ENCODE measurements at regions not wholly inside any gene's neighbourhood (a gene's known extent, or its start where the extent isn't known, plus 50 kb on each side); places are given as distances from the start of the nearest gene placed in this dataset.

DNA sequence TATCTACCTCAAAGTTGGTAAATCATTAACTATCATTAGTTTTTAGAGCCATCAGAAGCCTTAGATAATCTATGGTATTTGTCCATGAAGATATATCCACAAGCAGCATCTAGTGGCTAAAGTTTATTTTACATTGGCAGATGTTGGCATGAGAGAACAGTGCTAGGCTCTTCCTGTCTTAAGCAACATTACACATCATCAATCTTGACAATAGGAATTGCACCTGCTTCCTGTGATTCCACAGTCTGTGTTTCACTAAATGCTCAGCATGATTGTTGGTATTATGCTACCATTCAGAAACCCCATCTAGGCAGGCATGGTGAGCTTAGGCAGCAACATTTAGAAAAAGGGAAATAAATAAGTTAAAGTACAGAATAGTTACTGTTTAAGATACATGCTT, 246.6 kb downstream of the SLCO4C1 start:
- no peak overlapping the region for H3K4me2 ChIP-seq (ENCODE audit: insufficient read depth, low read length)
- ChIA-PET POLR2A (no interaction called here), CTCF (no interaction called here)
- no peak for FAIRE-seq
- no peak for TF ChIP-seq POLR2AphosphoS5 (IDR thresholded peaks at IDR 0.05; ENCODE audit: insufficient read depth, low read depth, low read length)
- no peak for TF ChIP-seq EZH2 (IDR thresholded peaks at IDR 0.05; ENCODE audit: borderline replicate concordance, low read depth, low read length, severe bottlenecking)
- no peak for TF ChIP-seq MYC (IDR thresholded peaks at IDR 0.05; ENCODE audit: low read depth, low read length)
- TF ChIP-seq FOS (IDR thresholded peaks at IDR 0.05; ENCODE audit: borderline replicate concordance, insufficient read depth, low read length), result no peak
- TF ChIP-seq JUN (IDR thresholded peaks at IDR 0.05; ENCODE audit: borderline replicate concordance, insufficient read depth, insufficient read length, low read depth), result no peak
- TF ChIP-seq, protein P1, sequence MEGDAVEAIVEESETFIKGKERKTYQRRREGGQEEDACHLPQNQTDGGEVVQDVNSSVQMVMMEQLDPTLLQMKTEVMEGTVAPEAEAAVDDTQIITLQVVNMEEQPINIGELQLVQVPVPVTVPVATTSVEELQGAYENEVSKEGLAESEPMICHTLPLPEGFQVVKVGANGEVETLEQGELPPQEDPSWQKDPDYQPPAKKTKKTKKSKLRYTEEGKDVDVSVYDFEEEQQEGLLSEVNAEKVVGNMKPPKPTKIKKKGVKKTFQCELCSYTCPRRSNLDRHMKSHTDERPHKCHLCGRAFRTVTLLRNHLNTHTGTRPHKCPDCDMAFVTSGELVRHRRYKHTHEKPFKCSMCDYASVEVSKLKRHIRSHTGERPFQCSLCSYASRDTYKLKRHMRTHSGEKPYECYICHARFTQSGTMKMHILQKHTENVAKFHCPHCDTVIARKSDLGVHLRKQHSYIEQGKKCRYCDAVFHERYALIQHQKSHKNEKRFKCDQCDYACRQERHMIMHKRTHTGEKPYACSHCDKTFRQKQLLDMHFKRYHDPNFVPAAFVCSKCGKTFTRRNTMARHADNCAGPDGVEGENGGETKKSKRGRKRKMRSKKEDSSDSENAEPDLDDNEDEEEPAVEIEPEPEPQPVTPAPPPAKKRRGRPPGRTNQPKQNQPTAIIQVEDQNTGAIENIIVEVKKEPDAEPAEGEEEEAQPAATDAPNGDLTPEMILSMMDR (IDR thresholded peaks at IDR 0.05; ENCODE audit: extremely low read depth in 1 of 2, insufficient read depth in 1 of 2, low read depth in 1 of 2, low read length in 2 of 2), result no peak
- no peak for TF ChIP-seq POLR2A (IDR thresholded peaks at IDR 0.05; ENCODE audit: low read depth, low read length)
- TF ChIP-seq, protein P2, sequence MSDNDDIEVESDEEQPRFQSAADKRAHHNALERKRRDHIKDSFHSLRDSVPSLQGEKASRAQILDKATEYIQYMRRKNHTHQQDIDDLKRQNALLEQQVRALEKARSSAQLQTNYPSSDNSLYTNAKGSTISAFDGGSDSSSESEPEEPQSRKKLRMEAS (IDR thresholded peaks at IDR 0.05; ENCODE audit: insufficient read depth, insufficient read length), result no peak
- no peak for TF ChIP-seq GATA2 (IDR thresholded peaks at IDR 0.05; ENCODE audit: insufficient read depth, insufficient read length, low read depth, low read length)
- no peak for DNase-seq (ENCODE audit: low read depth, low spot score)
- H3K79me2 ChIP-seq (ENCODE audit: control insufficient read depth, insufficient read depth, low read length), result no peaks in the 10 kb centered on the region
- no peaks in the 10 kb centered on the region for H3K27me3 ChIP-seq (ENCODE audit: control insufficient read depth in 2 of 2, insufficient read depth in 2 of 2, low read length in 2 of 2)
- BruUV-seq (replicated peaks), result no TSS peak
- no peaks in the 10 kb centered on the region for H3K9me3 ChIP-seq (replicated peaks; ENCODE audit: control insufficient read depth, insufficient read depth, low read length)
- no peaks in the 10 kb centered on the region for H4K20me1 ChIP-seq (replicated peaks; ENCODE audit: control insufficient read depth, extremely low read depth, insufficient read depth, low read length)
- no peaks in the 10 kb centered on the region for H3K36me3 ChIP-seq (ENCODE audit: control insufficient read depth in 2 of 2, extremely low read depth in 1 of 2, insufficient read depth in 2 of 2, low read length in 2 of 2)
- dilution Hi-C loops (cut with MboI; ENCODE audit: extremely low pct_ligation_motif_present, low sequenced_read_pairs) (no loop called here), intact Hi-C loops (cut with micrococcal nuclease) (no loop called here)
- no peak overlapping the region for H3K9ac ChIP-seq (replicated peaks; ENCODE audit: extremely low read depth, insufficient read depth, low read length)
- no peaks in the 10 kb centered on the region for H3K9me1 ChIP-seq (replicated peaks; ENCODE audit: control insufficient read depth, extremely low read depth, insufficient read depth, low read length)
- H3K27ac ChIP-seq (ENCODE audit: insufficient read depth, low read depth, low read length), result no peak overlapping the region
- H2AFZ ChIP-seq (ENCODE audit: low read depth, low read length), result no peak overlapping the region
- no peak overlapping the region for H3K4me3 ChIP-seq (replicated peaks in 1 of 3; ENCODE audit: insufficient read depth in 1 of 3, low read depth in 1 of 3, low read length in 3 of 3)
- no peaks in the 10 kb centered on the region for H3K4me1 ChIP-seq (ENCODE audit: control insufficient read depth, extremely low read depth, insufficient read depth, low read length)
